PC-3 (cell line): ENCODE measurements at regions not wholly inside any gene's neighbourhood (a gene's known extent, or its start where the extent isn't known, plus 50 kb on each side); places are given as distances from the start of the nearest gene placed in this dataset.

ENCODE experiments used
- ATAC-seq: fragments of 200-7000 bp; cut with Tn5 transposase; 2 replicates; pipeline ENCODE4 v1.9.1; 2020; ENCODE audit warnings: mild to moderate bottlenecking, moderate library complexity
- BruUV-seq: library from RNA; stranded (reverse); fragments of 400-500 nt; replicated peaks from 2 replicates; lab custom pipeline; 2021; lab: Mats Ljungman, UMichigan
- CTCF ChIA-PET: fragments of 300-600 bp; sonication (Branson Sonifier 250); formaldehyde crosslinking; loops from one replicate; lab custom pipeline; 2022; ENCODE audit warnings: antibody characterized with exemption; lab: Charles Lee
- POLR2A ChIA-PET: fragments of 300-600 bp; sonication (Branson Sonifier 250); formaldehyde crosslinking; loops from one replicate; lab custom pipeline; 2022; ENCODE audit warnings: antibody characterized with exemption; ENCODE audit not compliant: unreplicated experiment; lab: Charles Lee
- DNase-seq: peaks from one replicate; pipeline ENCODE4 v3.0.0-alpha.2; 2015
- H2AFZ ChIP-seq: fragments of 300-600 bp; sonication (generic); 2 replicates; pipeline ENCODE4 v1.6.0; 2016; ENCODE audit warnings: antibody characterized with exemption, low read length
- H3F3A ChIP-seq: fragments of 300-600 bp; sonication (generic); one replicate; pipeline ENCODE4 v1.6.0; 2017; ENCODE audit warnings: antibody characterized with exemption, low read length, control low read depth, mild to moderate bottlenecking; ENCODE audit not compliant: unreplicated experiment
- H3K27ac ChIP-seq: fragments of 300-600 bp; sonication (generic); 2 replicates; pipeline ENCODE4 v1.5.1; 2016; ENCODE audit warnings: mild to moderate bottlenecking, low read length
- H3K27me3 ChIP-seq: fragments of 300-600 bp; sonication (generic); 2 replicates; pipeline ENCODE4 v1.6.1; 2016; ENCODE audit warnings: low read length, mixed read lengths
- H3K36me3 ChIP-seq: fragments of 300-600 bp; sonication (generic); 2 replicates; pipeline ENCODE4 v1.6.1; 2016; ENCODE audit warnings: low read depth, mixed run types, low read length, mixed read lengths
- H3K4me1 ChIP-seq: fragments of 300-600 bp; sonication (generic); 2 replicates; pipeline ENCODE4 v1.5.1; 2016; ENCODE audit warnings: low read length; ENCODE audit not compliant: insufficient read depth
- H3K4me2 ChIP-seq: fragments of 300-600 bp; sonication (generic); 2 replicates; pipeline ENCODE4 v1.6.0; 2016; ENCODE audit warnings: low read length
- H3K4me3 ChIP-seq: fragments of 300-600 bp; sonication (generic); 2 replicates; pipeline ENCODE4 v1.5.1; 2016; ENCODE audit warnings: mild to moderate bottlenecking, low read length, mixed read lengths
- H3K79me2 ChIP-seq: fragments of 300-600 bp; sonication (generic); 2 replicates; pipeline ENCODE4 v1.6.1; 2017; ENCODE audit warnings: low read length, mixed read lengths
- H3K9ac ChIP-seq: fragments of 300-600 bp; sonication (generic); 2 replicates; pipeline ENCODE4 v1.6.0; 2016; ENCODE audit warnings: mild to moderate bottlenecking, low read length
- H3K9me2 ChIP-seq: fragments of 300-600 bp; sonication (generic); replicated peaks from 2 replicates; pipeline ENCODE4 v1.6.1; 2016; ENCODE audit warnings: mixed run types, low read length, mixed read lengths
- H3K9me3 ChIP-seq: fragments of 300-600 bp; sonication (generic); 2 replicates; pipeline ENCODE4 v1.6.1; 2016; ENCODE audit warnings: low read length, mixed read lengths
- H4K20me1 ChIP-seq: fragments of 300-600 bp; sonication (generic); 2 replicates; pipeline ENCODE4 v1.6.1; 2016; ENCODE audit warnings: low read length, mixed read lengths
- CTCF ChIP-seq: fragments of 300-600 bp; sonication (generic); conservative IDR thresholded peaks from 2 replicates; pipeline ENCODE4 v1.5.1; 2017; ENCODE audit warnings: antibody characterized with exemption, low read depth, mild to moderate bottlenecking, low read length
- EZH2 ChIP-seq: fragments of 300-600 bp; sonication (generic); IDR thresholded peaks from one replicate; pipeline ENCODE4 v1.6.1; 2017; ENCODE audit warnings: antibody characterized with exemption, mild to moderate bottlenecking, low read length; ENCODE audit not compliant: unreplicated experiment
- EZH2phosphoT487 ChIP-seq: fragments of 300-600 bp; sonication (generic); IDR thresholded peaks from 2 replicates; pipeline ENCODE4 v1.6.1; 2018; ENCODE audit warnings: mild to moderate bottlenecking, antibody characterized with exemption, low read length, borderline replicate concordance
- intact Hi-C: fragments of 100-400 bp; cut with micrococcal nuclease; formaldehyde crosslinking; loops from 2 replicates; pipeline ENCODE4 v1.9.0; 2023

GRCh38 chr20:48261398-48261910 lies 476.2 kb upstream of the SULF2 start:
- no peak overlapping the region for H3K9ac ChIP-seq
- no peaks in the 10 kb centered on the region for H3K79me2 ChIP-seq
- intact Hi-C loops, result no loop called here
- H3K36me3 ChIP-seq, result no peaks in the 10 kb centered on the region
- ChIA-PET CTCF (no interaction called here), POLR2A (no interaction called here)
- no peak overlapping the region for H2AFZ ChIP-seq
- no peak for TF ChIP-seq CTCF
- TF ChIP-seq EZH2phosphoT487, result no peak
- no peak for TF ChIP-seq EZH2
- H3K9me2 ChIP-seq, result no peaks in the 10 kb centered on the region
- no TSS peak for BruUV-seq
- no peak for ATAC-seq
- H3K27me3 ChIP-seq, result peaks cover 77% of the 10 kb centered on the region
- no peak overlapping the region for H3K4me3 ChIP-seq
- H4K20me1 ChIP-seq, result no peaks in the 10 kb centered on the region
- H3K4me1 ChIP-seq, result no peaks in the 10 kb centered on the region
- H3K4me2 ChIP-seq, result no peak overlapping the region
- no peak for DNase-seq
- H3F3A ChIP-seq, result no peaks in the 10 kb centered on the region
- no peak overlapping the region for H3K27ac ChIP-seq
- no peaks in the 10 kb centered on the region for H3K9me3 ChIP-seq

DNA sequence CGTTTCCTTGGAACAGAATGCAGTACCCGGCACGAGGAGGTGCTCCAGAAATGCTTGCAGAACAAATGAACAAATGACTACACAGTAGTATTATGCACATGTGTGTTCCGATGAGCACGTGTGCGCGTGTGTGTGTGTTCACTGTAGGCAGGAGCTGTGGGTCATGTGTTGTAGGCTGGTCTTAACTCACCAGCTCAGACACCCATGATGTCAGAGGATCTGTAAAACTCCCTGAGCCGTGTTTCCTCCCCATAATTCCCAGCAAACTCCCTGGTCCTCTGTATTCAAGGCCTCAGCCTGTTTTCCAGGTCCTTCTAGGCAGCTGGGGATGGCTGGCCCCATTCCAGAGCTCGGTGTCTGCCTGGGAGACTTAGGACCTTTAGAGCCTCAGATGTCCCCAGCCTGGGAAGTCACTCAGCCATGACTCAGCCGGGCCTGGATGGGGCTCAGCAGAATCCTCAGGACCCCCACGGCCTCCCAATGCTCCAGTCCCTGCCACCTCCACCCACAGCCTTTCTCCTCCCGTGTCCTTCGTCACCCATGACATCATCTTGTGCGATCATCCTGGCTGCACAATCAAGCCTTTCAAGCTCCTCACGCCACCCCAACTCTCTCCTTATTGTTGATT lies 475.0 kb upstream of the SULF2 start:
- ChIA-PET POLR2A (no interaction called here), CTCF (no interaction called here)
- H4K20me1 ChIP-seq, result no peaks in the 10 kb centered on the region
- no peaks in the 10 kb centered on the region for H3K9me2 ChIP-seq
- H2AFZ ChIP-seq, result no peak overlapping the region
- no peaks in the 10 kb centered on the region for H3K36me3 ChIP-seq
- ATAC-seq, result no peak
- TF ChIP-seq EZH2phosphoT487, result no peak
- TF ChIP-seq EZH2, result no peak
- no peak for TF ChIP-seq CTCF
- no peak for DNase-seq
- no peak overlapping the region for H3K27ac ChIP-seq
- H3F3A ChIP-seq, result no peaks in the 10 kb centered on the region
- peaks cover 86% of the 10 kb centered on the region for H3K27me3 ChIP-seq
- no peak overlapping the region for H3K9ac ChIP-seq
- no peak overlapping the region for H3K4me3 ChIP-seq
- no peaks in the 10 kb centered on the region for H3K4me1 ChIP-seq
- H3K4me2 ChIP-seq, result no peak overlapping the region
- no TSS peak for BruUV-seq
- no peaks in the 10 kb centered on the region for H3K9me3 ChIP-seq
- no peaks in the 10 kb centered on the region for H3K79me2 ChIP-seq
- intact Hi-C loops, result no loop called here

DNA sequence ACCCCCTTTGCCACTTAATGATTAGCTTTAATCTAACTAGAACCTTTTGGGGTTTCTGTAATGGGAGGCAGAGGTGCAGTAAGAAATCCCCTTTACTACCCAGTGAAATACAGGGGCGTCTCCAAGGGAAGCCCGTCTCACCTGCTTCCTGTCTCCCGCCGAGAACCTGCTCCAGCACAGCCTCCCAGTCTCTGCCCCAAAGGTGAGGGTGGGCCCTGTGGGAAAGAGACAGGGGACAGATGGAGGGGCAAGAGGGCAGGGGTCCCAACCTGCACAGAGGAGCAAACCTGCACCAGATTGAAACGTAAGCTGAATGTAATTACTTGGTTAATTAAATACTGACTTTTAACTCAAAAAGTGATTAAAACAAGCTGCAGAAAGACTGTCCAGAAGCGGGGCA lies 474.2 kb upstream of the SULF2 start:
- POLR2A ChIA-PET, result no interaction called here
- Histone ChIP-seq H4K20me1 (no peaks in the 10 kb centered on the region), H3F3A (no peaks in the 10 kb centered on the region), H3K4me3 (no peak overlapping the region), H3K36me3 (no peaks in the 10 kb centered on the region), H2AFZ (no peak overlapping the region), H3K9me2 (no peaks in the 10 kb centered on the region), H3K79me2 (no peaks in the 10 kb centered on the region), H3K4me2 (no peak overlapping the region), H3K27ac (no peak overlapping the region), H3K4me1 (no peaks in the 10 kb centered on the region), H3K9me3 (no peaks in the 10 kb centered on the region), H3K27me3 (peaks cover 86% of the 10 kb centered on the region), H3K9ac (no peak overlapping the region)
- CTCF ChIA-PET, result no interaction called here
- ATAC-seq (no peak), DNase-seq (no peak)
- intact Hi-C loops, result no loop called here
- BruUV-seq, result no TSS peak
- TF ChIP-seq EZH2 (no peak), EZH2phosphoT487 (no peak), CTCF (no peak)
